Adrenal gland (tissue), 5 donors: ENCODE measurements at regions not wholly inside any gene's neighbourhood (a gene's known extent, or its start where the extent isn't known, plus 50 kb on each side); places are given as distances from the start of the nearest gene placed in this dataset.

Experiments used
- POLR2A ChIP-seq, 2 donors: fragments of 450-650 bp; IDR thresholded peaks; one replicate each; pipeline ENCODE4 v1.6.1; 2017; ENCODE audit warnings: antibody characterized with exemption in 2 of 2, mild to moderate bottlenecking in 2 of 2, moderate library complexity in 1 of 2
- TF ChIP-seq, protein P1 (sequence below), 6 experiments: fragments of 450-650 bp in 4 of 6; fragments of 200-600 bp in 2 of 6; sonication (generic) in 1 of 6; IDR thresholded peaks; 1 replicate in 5 of 6; 2 replicates in 1 of 6; pipeline versions ENCODE4 v1.5.1 to v1.8.0; 2016 to 2021; ENCODE audit warnings: antibody characterized with exemption in 6 of 6, mild to moderate bottlenecking in 2 of 6, moderate library complexity in 1 of 6
- donor health status: DM: no; HTN: no; CAD: no.

DNA sequence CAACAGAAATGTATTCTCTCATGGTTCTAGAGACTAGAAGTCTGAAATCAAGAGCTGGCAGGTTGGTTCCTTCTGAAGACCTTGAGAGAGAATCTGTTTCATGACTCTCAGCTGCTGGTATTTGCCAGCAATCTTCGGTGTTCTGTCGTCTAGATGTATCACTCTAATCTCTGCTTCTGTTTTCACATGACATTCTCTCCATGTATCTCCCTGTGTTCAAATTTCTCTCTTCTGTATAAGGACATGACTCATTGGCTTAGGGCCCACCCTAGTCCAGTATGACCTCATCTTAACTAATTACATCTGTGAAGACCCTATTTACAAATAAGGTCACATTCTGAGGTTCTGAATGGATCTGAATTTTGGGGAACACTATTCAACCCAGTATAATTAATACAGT lies 82.3 kb downstream of the ANKRD7 start:
- TF ChIP-seq, protein P1, sequence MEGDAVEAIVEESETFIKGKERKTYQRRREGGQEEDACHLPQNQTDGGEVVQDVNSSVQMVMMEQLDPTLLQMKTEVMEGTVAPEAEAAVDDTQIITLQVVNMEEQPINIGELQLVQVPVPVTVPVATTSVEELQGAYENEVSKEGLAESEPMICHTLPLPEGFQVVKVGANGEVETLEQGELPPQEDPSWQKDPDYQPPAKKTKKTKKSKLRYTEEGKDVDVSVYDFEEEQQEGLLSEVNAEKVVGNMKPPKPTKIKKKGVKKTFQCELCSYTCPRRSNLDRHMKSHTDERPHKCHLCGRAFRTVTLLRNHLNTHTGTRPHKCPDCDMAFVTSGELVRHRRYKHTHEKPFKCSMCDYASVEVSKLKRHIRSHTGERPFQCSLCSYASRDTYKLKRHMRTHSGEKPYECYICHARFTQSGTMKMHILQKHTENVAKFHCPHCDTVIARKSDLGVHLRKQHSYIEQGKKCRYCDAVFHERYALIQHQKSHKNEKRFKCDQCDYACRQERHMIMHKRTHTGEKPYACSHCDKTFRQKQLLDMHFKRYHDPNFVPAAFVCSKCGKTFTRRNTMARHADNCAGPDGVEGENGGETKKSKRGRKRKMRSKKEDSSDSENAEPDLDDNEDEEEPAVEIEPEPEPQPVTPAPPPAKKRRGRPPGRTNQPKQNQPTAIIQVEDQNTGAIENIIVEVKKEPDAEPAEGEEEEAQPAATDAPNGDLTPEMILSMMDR (IDR thresholded peaks at IDR 0.05): no peak
- no peak for TF ChIP-seq POLR2A (IDR thresholded peaks at IDR 0.05)
